ENCODE measurements at regions not wholly inside any gene's neighbourhood (a gene's known extent, or its start where the extent isn't known, plus 50 kb on each side); places are given as distances from the start of the nearest gene placed in this dataset.
"Not testable (repeated sequence)": the region's sequence is repeated elsewhere in the genome, so short reads cannot be mapped to it uniquely, and the experiment has no call there.

- H3K4me3 Mint-ChIP-seq; H3K27me3 Mint-ChIP-seq; H3K27ac Mint-ChIP-seq; H3K9me3 Mint-ChIP-seq; intact Hi-C loops (cut with micrococcal nuclease); H3K36me3 Mint-ChIP-seq (ENCODE audit: low read depth); H3K4me1 Mint-ChIP-seq (ENCODE audit: low read depth): not testable (repeated sequence)
Observed at GRCh38 chr10:9582803-9583202, 1434.9 kb upstream of the CELF2 start.

- no peak overlapping the region for H3K4me3 Mint-ChIP-seq
- intact Hi-C loops (cut with micrococcal nuclease) = no loop called here
- no peak overlapping the region for H3K27ac Mint-ChIP-seq
- no peaks in the 10 kb centered on the region for H3K27me3 Mint-ChIP-seq
- no peaks in the 10 kb centered on the region for H3K4me1 Mint-ChIP-seq (ENCODE audit: low read depth)
- H3K36me3 Mint-ChIP-seq (ENCODE audit: low read depth) = no peaks in the 10 kb centered on the region
- H3K9me3 Mint-ChIP-seq = peaks cover 9% of the 10 kb centered on the region
Observed at GRCh38 chr10:9596368-9596920, 1421.2 kb upstream of the CELF2 start.

GRCh38 chr10:9602998-9603397 is 1414.7 kb upstream of the CELF2 start:
- no peak overlapping the region for H3K4me3 Mint-ChIP-seq
- no peak overlapping the region for H3K27ac Mint-ChIP-seq
- H3K4me1 Mint-ChIP-seq (ENCODE audit: low read depth) = no peaks in the 10 kb centered on the region
- no peaks in the 10 kb centered on the region for H3K36me3 Mint-ChIP-seq (ENCODE audit: low read depth)
- intact Hi-C loops (cut with micrococcal nuclease) = loop anchor here (10.0 kb wide), 1 partner anchor 1082 kb away; no protein-coding TSS in a partner anchor
- H3K9me3 Mint-ChIP-seq = no peaks in the 10 kb centered on the region
- H3K27me3 Mint-ChIP-seq = no peaks in the 10 kb centered on the region

GRCh38 chr10:9603972-9604371 is 1413.7 kb upstream of the CELF2 start:
- intact Hi-C loops (cut with micrococcal nuclease) = loop anchor here (10.0 kb wide), 1 partner anchor 1081 kb away; no protein-coding TSS in a partner anchor
- Mint-ChIP-seq H3K9me3 (no peaks in the 10 kb centered on the region), H3K4me3 (no peak overlapping the region), H3K4me1 (ENCODE audit: low read depth) (no peaks in the 10 kb centered on the region), H3K27ac (no peak overlapping the region), H3K36me3 (ENCODE audit: low read depth) (no peaks in the 10 kb centered on the region), H3K27me3 (no peaks in the 10 kb centered on the region)

GRCh38 chr10:9605231-9605630 is 1412.4 kb upstream of the CELF2 start:
- no peaks in the 10 kb centered on the region for H3K27me3 Mint-ChIP-seq
- H3K9me3 Mint-ChIP-seq = no peaks in the 10 kb centered on the region
- no peak overlapping the region for H3K4me3 Mint-ChIP-seq
- H3K36me3 Mint-ChIP-seq (ENCODE audit: low read depth) = no peaks in the 10 kb centered on the region
- intact Hi-C loops (cut with micrococcal nuclease) = loop anchor here (10.0 kb wide), 1 partner anchor 1080 kb away; no protein-coding TSS in a partner anchor
- no peaks in the 10 kb centered on the region for H3K4me1 Mint-ChIP-seq (ENCODE audit: low read depth)
- no peak overlapping the region for H3K27ac Mint-ChIP-seq

GRCh38 chr10:9608602-9609001 is 1409.1 kb upstream of the CELF2 start:
- Mint-ChIP-seq H3K4me1 (ENCODE audit: low read depth) (peaks cover 5% of the 10 kb centered on the region), H3K27me3 (no peaks in the 10 kb centered on the region), H3K4me3 (no peak overlapping the region), H3K36me3 (ENCODE audit: low read depth) (no peaks in the 10 kb centered on the region), H3K9me3 (no peaks in the 10 kb centered on the region), H3K27ac (no peak overlapping the region)
- intact Hi-C loops (cut with micrococcal nuclease) = loop anchor here (10.0 kb wide), 1 partner anchor 1076 kb away; no protein-coding TSS in a partner anchor

GRCh38 chr10:9613338-9614075 is 1404.2 kb upstream of the CELF2 start:
- Mint-ChIP-seq H3K36me3 (ENCODE audit: low read depth) (no peaks in the 10 kb centered on the region), H3K4me1 (ENCODE audit: low read depth) (peaks cover 5% of the 10 kb centered on the region), H3K4me3 (no peak overlapping the region), H3K27me3 (no peaks in the 10 kb centered on the region), H3K27ac (no peak overlapping the region), H3K9me3 (no peaks in the 10 kb centered on the region)
- intact Hi-C loops (cut with micrococcal nuclease) = no loop called here

GRCh38 chr10:9615189-9615588 is 1402.5 kb upstream of the CELF2 start:
- H3K27me3 Mint-ChIP-seq = no peaks in the 10 kb centered on the region
- H3K4me3 Mint-ChIP-seq = no peak overlapping the region
- no peak overlapping the region for H3K27ac Mint-ChIP-seq
- H3K9me3 Mint-ChIP-seq = peaks cover 7% of the 10 kb centered on the region
- peaks cover 5% of the 10 kb centered on the region for H3K4me1 Mint-ChIP-seq (ENCODE audit: low read depth)
- intact Hi-C loops (cut with micrococcal nuclease) = no loop called here
- H3K36me3 Mint-ChIP-seq (ENCODE audit: low read depth) = no peaks in the 10 kb centered on the region

- Mint-ChIP-seq H3K4me3 (no peak overlapping the region), H3K9me3 (peaks cover 10% of the 10 kb centered on the region), H3K27me3 (no peaks in the 10 kb centered on the region), H3K36me3 (ENCODE audit: low read depth) (no peaks in the 10 kb centered on the region), H3K4me1 (ENCODE audit: low read depth) (no peaks in the 10 kb centered on the region), H3K27ac (no peak overlapping the region)
- intact Hi-C loops (cut with micrococcal nuclease) = no loop called here
Observed at GRCh38 chr10:9621216-9621615, 1396.5 kb upstream of the CELF2 start.

GRCh38 chr10:9625304-9625703 is 1392.4 kb upstream of the CELF2 start:
- Mint-ChIP-seq H3K27ac (no peak overlapping the region), H3K27me3 (no peaks in the 10 kb centered on the region), H3K36me3 (ENCODE audit: low read depth) (no peaks in the 10 kb centered on the region), H3K4me3 (no peak overlapping the region), H3K4me1 (ENCODE audit: low read depth) (no peaks in the 10 kb centered on the region), H3K9me3 (peaks cover 2% of the 10 kb centered on the region)
- intact Hi-C loops (cut with micrococcal nuclease) = no loop called here

- no peaks in the 10 kb centered on the region for H3K4me1 Mint-ChIP-seq (ENCODE audit: low read depth)
- no peaks in the 10 kb centered on the region for H3K27me3 Mint-ChIP-seq
- H3K27ac Mint-ChIP-seq = no peak overlapping the region
- intact Hi-C loops (cut with micrococcal nuclease) = no loop called here
- peaks cover 13% of the 10 kb centered on the region for H3K9me3 Mint-ChIP-seq
- no peaks in the 10 kb centered on the region for H3K36me3 Mint-ChIP-seq (ENCODE audit: low read depth)
- no peak overlapping the region for H3K4me3 Mint-ChIP-seq
Observed at GRCh38 chr10:9634466-9634865, 1383.2 kb upstream of the CELF2 start.

GRCh38 chr10:9635691-9636090 is 1382.0 kb upstream of the CELF2 start:
- H3K4me1 Mint-ChIP-seq (ENCODE audit: low read depth) = no peaks in the 10 kb centered on the region
- peaks cover 8% of the 10 kb centered on the region for H3K9me3 Mint-ChIP-seq
- intact Hi-C loops (cut with micrococcal nuclease) = no loop called here
- no peaks in the 10 kb centered on the region for H3K27me3 Mint-ChIP-seq
- H3K36me3 Mint-ChIP-seq (ENCODE audit: low read depth) = no peaks in the 10 kb centered on the region
- H3K27ac Mint-ChIP-seq = no peak overlapping the region
- no peak overlapping the region for H3K4me3 Mint-ChIP-seq

GRCh38 chr10:9636216-9636615 is 1381.5 kb upstream of the CELF2 start:
- peaks cover 3% of the 10 kb centered on the region for H3K9me3 Mint-ChIP-seq
- H3K4me1 Mint-ChIP-seq (ENCODE audit: low read depth) = no peaks in the 10 kb centered on the region
- H3K27me3 Mint-ChIP-seq = no peaks in the 10 kb centered on the region
- H3K27ac Mint-ChIP-seq = no peak overlapping the region
- intact Hi-C loops (cut with micrococcal nuclease) = no loop called here
- no peaks in the 10 kb centered on the region for H3K36me3 Mint-ChIP-seq (ENCODE audit: low read depth)
- no peak overlapping the region for H3K4me3 Mint-ChIP-seq

- no peak overlapping the region for H3K4me3 Mint-ChIP-seq
- H3K27ac Mint-ChIP-seq = no peak overlapping the region
- H3K36me3 Mint-ChIP-seq (ENCODE audit: low read depth) = no peaks in the 10 kb centered on the region
- H3K27me3 Mint-ChIP-seq = no peaks in the 10 kb centered on the region
- no peaks in the 10 kb centered on the region for H3K4me1 Mint-ChIP-seq (ENCODE audit: low read depth)
- intact Hi-C loops (cut with micrococcal nuclease) = no loop called here
- peaks cover 20% of the 10 kb centered on the region for H3K9me3 Mint-ChIP-seq
Observed at GRCh38 chr10:9643782-9644181, 1373.9 kb upstream of the CELF2 start.

- Mint-ChIP-seq H3K27ac (no peak overlapping the region), H3K27me3 (no peaks in the 10 kb centered on the region), H3K9me3 (peaks cover 20% of the 10 kb centered on the region), H3K4me3 (no peak overlapping the region), H3K4me1 (ENCODE audit: low read depth) (no peaks in the 10 kb centered on the region), H3K36me3 (ENCODE audit: low read depth) (no peaks in the 10 kb centered on the region)
- intact Hi-C loops (cut with micrococcal nuclease) = no loop called here
Observed at GRCh38 chr10:9645404-9645803, 1372.3 kb upstream of the CELF2 start.

Data from dendritic cell treated with granulocyte-macrophage colony-stimulating factor and Interleukin-4, amounts not matched to agents 40 ng/mL and 50 ng/mL, for 4 days (primary cell).